SK-N-MC (cell line): ENCODE measurements at regions not wholly inside any gene's neighbourhood (a gene's known extent, or its start where the extent isn't known, plus 50 kb on each side); places are given as distances from the start of the nearest gene placed in this dataset.

Experiments
- EZH2 ChIP-seq: fragments of 200-600 bp; sonication (generic); IDR thresholded peaks from one replicate; pipeline ENCODE4 v1.6.1; 2017; ENCODE audit warnings: antibody characterized with exemption
- FOXP2 ChIP-seq: optimal IDR thresholded peaks from 2 replicates; pipeline ENCODE3; 2011; ENCODE audit warnings: mild to moderate bottlenecking, moderate library complexity; ENCODE audit not compliant: insufficient read depth; ENCODE audit errors: extremely low read length, control extremely low read depth
- POLR2AphosphoS5 ChIP-seq: IDR thresholded peaks from 2 replicates; pipeline ENCODE4 v1.6.1; 2012; ENCODE audit warnings: mild to moderate bottlenecking, low read depth, low read length, borderline replicate concordance

- TF ChIP-seq EZH2 (no peak), POLR2AphosphoS5 (no peak), FOXP2 (no peak)
Observed at GRCh38 chr1:221172841-221173240, 293.6 kb downstream of the HLX start.
